ENCODE measurements at regions not wholly inside any gene's neighbourhood (a gene's known extent, or its start where the extent isn't known, plus 50 kb on each side); places are given as distances from the start of the nearest gene placed in this dataset.

DNA sequence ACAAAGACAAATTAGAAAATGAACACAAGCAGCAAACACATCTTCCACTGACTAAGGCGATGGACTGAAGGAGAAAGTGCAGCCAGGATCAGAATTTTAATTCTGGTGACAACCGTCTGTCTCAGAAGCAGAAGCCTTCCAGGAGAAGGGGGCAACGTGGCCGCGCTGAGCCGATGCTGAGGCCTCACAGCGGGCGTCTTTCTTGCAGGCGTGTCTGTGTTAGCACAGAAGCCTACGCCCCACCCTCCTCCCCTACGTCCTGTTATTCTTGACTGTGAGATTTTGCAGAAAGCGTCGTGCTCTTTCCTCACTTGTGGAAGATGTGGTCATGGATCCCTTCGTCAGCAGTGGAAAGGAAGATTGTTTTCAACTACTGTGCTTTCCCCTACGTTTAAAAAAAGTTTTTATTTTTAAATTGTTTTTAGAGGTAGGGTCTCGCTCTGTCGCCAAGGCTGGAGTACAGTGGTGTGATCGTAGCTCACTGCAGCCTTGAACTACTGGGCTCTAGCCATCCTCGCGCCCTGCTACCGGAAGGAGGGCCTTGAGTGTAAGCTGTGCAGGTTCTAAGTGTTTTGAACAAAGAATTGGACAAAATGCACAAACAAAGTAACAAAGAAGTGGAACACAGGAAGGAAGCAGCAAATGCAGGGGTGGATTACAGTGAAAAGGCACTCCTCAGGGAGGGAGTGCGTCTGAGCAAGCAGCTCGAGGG lies 422.0 kb downstream of the GALR1 start:
- intact Hi-C loops (cut with DNase I): no loop called here
- peak in 1 of 2 donors; percentile 17 for ATAC-seq
- no peak for DNase-seq

DNA sequence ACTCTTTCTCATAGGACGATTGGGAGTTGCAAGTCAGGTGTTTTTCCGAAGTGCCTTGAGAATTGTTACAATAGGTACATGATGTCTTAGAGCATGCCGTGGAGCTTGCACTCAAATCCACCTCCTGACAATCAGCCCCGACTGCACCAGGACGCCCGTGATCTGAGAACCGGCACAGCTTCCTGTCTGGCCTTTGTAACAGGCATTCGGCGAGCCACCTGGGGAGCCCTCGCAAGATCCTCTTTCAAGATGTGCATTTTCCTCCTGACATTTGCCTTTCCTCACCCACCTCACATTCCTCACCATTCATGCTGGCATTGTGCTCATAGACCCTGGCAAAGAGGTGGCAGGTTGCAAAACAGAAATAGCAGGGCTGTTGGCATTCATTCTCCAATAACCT lies 427.3 kb downstream of the GALR1 start:
- intact Hi-C loops (cut with DNase I): no loop called here
- no peak for DNase-seq
- no peak for ATAC-seq

DNA sequence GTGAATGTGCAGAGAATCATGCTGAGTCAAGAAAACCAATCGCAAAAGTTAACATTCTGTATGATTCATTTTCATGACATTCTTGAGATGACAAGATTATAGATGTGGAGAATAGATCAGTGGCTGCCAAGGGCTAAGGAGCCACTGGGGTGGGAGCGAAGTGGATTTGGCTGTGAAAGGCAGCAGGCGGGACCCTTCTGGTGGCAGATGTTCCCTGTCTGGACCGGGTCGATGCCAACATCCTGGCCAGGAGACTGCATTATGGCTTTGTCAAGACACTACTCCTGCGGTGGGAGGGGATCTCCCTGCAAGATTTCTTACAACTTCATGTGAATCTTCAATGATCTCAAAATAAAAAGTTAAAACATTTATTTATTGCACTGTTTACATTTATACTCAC lies 427.9 kb downstream of the GALR1 start:
- intact Hi-C loops (cut with DNase I): no loop called here
- ATAC-seq: no peak
- no peak for DNase-seq

DNA sequence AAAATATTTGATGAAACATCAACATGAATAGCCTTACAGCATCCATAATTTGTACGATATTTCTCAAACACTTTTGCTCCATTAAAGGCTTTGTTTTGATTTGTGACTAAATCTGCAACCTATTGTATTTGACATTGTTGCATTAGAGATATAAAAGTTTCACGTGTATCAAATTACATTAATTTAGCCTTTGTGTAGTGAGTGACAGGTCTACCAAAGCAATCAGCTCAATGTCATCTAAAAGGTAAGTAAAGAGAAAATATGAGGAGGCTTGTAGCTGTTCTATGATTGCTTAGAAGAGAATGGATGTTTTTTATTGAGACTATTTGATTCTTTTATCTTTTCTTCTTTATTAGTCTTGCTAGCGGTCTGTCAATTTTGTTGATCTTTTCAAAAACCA lies 430.2 kb downstream of the GALR1 start:
- DNase-seq (no peak), ATAC-seq (no peak)
- intact Hi-C loops (cut with DNase I): no loop called here

DNA sequence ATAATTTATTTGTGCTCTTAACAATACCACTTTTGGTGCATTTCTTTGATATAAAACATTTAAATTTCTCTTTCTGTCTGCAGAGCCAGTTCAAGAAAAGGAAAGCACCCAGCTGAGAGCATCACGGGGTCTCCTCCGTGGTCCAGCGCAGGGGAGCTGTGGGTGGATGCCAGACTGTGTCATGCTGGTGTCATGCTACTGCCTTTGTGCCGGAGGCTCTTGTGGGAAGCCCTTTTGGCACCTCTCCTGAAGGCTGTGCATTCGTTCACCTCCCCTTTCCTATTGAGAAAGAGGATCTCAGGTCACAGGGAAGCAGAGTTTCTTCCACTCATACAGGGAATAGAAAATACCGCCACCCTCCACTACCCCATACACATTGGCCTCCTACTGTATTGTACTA lies 450.4 kb downstream of the GALR1 start:
- ATAC-seq (no peak), DNase-seq (no peak)
- intact Hi-C loops (cut with DNase I): loop anchor here in 1 of 2 donors (10.0 kb wide), 1 partner anchor 895 kb away; no protein-coding TSS in a partner anchor

DNA sequence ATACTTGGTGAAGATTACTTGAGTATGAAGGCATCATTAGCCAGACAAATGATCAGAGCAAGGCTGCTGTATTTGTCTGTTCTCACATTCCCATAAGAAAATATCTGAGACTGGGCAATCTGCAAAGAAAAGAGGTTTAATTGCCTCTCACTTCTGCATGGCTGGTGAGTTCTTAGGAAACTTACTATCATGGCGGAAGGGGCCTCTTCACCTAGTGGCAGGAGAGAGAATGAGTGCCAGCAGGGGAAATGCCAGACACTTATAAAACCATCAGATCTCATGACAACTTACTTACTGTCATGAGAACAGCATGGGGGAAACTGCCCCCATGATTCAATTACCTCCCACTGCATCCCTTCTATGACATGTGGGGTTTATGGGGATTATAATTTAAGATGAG lies 452.3 kb downstream of the GALR1 start:
- ATAC-seq (no peak), DNase-seq (no peak)
- intact Hi-C loops (cut with DNase I): loop anchor here in 1 of 2 donors (10.0 kb wide), 1 partner anchor 897 kb away; no protein-coding TSS in a partner anchor

DNA sequence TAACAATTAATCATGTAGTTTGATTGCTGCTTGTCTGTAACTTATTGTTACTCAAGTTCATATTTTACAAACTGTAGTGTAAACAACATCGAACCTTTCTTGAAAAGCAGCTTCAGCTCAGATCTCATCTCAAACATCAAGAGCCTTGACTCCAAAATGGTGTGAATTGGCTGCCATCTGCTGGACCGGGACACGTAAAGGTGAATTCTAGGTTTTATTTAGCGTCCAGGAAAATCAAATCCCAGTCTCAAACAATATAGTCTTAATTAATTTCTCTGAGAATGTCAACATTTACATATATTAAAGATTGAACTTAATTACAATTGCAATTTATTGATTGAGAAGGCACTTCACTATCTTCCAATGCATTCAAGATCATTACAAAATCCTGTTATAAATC lies 453.0 kb downstream of the GALR1 start:
- DNase-seq: no peak
- no peak for ATAC-seq
- intact Hi-C loops (cut with DNase I): loop anchor here in 1 of 2 donors (10.0 kb wide), 1 partner anchor 898 kb away; no protein-coding TSS in a partner anchor

DNA sequence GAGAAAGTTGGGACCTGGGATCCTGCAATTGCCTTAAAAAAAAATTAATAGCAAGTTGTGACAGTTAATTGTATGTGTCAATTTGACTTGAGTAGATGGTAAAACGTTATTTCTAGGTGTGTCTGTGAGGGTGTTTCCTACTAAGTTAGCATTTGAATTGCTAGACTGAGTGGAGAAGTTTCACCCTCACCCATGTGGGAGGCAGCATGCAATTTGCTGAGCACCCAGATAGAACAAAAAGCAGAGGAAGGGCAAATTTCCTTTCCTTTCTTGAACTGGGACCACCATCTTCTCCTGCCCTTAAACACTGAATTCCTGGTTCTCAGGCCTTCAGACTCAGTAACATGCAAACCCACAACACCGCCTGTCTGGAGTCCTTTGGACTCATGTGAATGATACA lies 455.7 kb downstream of the GALR1 start:
- intact Hi-C loops (cut with DNase I): loop anchor here in 1 of 2 donors (10.0 kb wide), 1 partner anchor 900 kb away; no protein-coding TSS in a partner anchor
- ATAC-seq (no peak), DNase-seq (no peak)

DNA sequence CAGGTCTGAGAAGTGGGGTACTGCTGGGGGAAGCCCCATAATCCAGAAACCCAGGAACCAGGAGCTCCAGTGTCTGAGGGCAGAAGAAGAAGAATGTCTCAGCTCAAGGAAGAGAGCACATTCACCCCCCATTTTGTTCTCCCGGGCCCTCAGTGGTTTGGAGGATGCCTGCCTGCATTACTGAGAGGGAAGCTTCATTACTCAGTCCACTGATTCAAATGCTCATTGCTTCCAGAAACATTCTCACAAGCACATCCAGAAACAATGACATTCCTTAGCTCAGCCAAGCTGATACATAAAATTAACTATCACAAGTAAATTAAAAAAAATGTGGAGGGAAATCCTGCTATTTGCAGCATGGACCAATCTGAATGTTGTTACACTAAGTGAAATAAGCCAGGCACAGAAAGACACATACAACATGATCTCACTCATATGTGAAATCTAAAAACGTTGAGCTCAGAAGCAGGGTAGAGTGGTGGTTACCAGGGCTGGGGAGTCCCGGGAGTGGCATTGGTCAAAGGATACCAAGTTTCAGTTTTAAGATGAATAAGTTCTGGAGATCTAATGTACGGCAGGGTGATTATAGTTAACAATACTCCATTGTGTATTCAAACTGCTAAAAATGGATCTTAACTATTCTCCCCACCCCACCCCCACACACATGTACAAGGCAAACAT lies 459.3 kb downstream of the GALR1 start:
- ATAC-seq (no peak), DNase-seq (no peak)
- intact Hi-C loops (cut with DNase I): loop anchor here in 1 of 2 donors (10.0 kb wide), 1 partner anchor 904 kb away; no protein-coding TSS in a partner anchor

DNA sequence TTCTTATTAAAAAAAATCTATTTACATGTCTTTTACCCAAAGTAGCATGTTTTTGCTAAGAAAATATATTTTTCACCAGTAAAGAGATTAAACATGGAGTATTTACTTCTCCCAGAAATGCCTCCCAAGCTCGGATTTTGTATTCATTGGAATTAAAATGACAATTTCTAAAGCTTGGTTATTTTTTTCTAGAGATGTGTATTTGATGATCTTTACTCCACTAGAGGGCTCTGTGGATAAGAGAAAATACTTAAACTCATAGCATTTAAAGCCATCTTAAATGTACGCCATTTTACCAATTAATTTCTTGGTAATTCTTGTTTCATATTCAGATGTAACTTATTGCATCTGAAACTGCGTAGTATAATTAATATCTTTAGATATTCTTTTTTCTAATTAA lies 461.4 kb downstream of the GALR1 start:
- intact Hi-C loops (cut with DNase I): no loop called here
- ATAC-seq: no peak
- no peak for DNase-seq

DNA sequence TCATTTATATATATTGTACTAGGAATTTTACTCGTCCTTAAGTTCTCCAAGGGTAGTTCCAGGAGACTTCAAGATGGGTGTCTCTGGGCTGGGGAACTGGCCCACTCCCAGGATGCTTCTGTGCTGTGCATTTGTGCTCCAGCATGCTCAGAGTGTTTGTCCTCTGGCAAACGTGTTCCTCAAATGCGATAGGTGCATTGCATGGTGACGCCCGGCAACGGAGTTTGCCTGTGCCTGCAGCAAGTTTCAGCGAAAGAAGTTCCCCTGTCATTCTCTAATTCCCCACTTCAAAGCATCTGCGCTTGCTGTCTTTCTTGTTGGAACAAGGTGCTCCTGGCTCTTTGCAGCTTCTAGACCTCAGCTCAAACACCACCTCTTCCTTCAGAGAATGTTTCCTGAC lies 465.1 kb downstream of the GALR1 start:
- intact Hi-C loops (cut with DNase I): no loop called here
- no peak for ATAC-seq
- DNase-seq: no peak

DNA sequence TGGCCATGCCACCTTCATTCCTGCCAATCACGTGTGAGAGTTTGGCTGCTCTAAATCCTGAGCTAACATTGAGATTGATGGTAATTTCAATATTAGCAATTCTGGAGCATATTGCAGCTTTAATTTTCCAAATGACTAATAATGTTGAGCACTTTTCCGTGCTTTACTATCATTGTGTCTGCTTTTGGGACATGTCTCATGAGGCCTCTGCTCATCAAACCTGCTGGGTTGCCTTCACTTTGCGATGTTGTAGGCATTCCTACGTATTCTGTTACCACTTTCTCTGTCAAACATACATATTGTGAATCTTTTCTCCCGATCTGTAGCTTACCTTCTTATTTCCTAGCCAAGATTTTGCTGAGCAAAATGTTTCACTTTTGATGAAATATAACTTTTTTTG lies 466.6 kb downstream of the GALR1 start:
- intact Hi-C loops (cut with DNase I): no loop called here
- ATAC-seq (no peak), DNase-seq (no peak)

DNA sequence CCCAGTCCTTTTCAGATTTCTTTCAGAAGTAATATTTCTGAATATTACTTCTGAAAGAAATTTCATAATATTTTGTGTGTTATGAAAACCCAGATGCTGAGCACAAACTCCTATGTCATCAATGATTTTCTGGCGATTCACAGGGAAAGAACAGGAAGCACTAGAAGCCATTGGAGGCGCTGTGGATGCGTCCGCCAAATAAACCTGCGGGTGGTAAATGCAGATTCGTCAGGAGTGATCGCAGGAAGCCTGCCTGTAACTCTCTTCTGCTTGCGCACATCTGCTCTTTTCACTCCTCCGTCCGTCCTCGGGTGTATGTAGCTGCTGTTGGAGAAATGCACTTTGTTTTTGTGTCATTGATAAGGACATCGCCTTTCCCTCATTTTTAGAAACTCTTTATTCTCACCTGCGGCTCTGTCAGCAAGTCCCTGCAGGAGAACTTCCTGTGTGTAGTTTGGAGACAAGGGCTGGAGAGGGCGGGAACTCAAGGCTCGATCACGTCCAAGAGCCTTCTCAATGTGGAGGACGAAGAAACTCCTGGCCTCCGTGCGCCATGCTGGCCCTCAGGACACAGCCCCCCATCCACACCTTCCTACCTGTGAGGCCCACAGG lies 483.8 kb downstream of the GALR1 start:
- no peak for DNase-seq
- ATAC-seq: no peak
- intact Hi-C loops (cut with DNase I): no loop called here

DNA sequence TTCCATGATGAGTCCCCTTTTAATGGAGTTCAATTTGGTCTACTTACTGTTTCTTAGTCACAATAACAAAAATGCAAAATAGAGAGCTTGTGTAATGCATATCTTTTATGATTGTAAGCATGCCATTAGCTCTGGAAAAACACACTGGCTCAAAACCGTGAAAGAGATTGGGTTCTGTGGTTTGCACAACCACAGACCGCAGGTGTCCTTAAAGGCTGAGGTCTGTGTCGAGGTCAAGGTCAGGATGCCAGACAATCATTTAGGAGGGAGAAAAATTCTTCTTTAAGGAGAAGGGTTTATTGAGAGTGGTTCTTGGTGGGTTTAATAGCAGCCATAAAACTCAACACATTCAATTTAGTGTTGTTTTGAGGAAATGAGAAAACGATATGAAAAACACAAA lies 487.2 kb downstream of the GALR1 start:
- intact Hi-C loops (cut with DNase I): no loop called here
- ATAC-seq (no peak), DNase-seq (no peak)

DNA sequence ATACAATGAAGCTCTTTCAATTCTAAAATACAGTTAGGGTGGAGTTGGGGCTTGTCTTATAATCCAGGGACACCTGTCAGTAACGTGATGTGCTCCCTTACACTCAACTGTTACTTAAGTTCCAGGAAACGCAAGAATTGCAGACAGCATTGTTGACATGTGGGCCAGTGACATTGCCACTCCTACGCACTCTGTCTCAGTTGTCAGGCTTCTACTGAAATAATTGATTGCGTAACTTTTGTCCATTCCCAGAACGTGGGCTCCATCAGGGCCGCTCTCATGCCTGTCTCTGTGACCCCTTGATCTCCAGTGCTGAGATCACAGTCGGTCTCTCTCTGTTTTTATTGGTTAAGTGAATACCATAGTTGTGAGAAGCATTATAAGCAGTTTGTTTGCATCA lies 487.8 kb downstream of the GALR1 start:
- intact Hi-C loops (cut with DNase I): no loop called here
- no peak for ATAC-seq
- no peak for DNase-seq

DNA sequence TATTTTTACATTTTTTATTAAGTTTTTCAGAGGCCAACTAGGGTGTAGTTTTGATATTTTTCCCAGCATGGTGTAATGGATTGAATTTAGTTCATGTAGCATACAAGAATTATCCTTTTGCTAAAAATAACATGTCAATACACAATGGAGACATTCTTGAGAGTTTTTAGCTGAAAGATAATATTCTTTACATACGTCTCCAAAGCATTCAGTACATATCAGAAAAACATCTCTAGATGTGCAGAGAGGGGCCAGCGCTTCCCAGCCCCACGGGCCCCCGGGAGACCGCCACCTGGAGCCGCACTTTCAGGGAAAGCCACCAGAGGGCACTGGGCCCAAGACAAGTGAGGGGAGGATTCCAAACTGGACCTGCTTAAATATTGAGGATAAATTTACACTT lies 499.4 kb downstream of the GALR1 start:
- DNase-seq: no peak
- intact Hi-C loops (cut with DNase I): no loop called here

DNA sequence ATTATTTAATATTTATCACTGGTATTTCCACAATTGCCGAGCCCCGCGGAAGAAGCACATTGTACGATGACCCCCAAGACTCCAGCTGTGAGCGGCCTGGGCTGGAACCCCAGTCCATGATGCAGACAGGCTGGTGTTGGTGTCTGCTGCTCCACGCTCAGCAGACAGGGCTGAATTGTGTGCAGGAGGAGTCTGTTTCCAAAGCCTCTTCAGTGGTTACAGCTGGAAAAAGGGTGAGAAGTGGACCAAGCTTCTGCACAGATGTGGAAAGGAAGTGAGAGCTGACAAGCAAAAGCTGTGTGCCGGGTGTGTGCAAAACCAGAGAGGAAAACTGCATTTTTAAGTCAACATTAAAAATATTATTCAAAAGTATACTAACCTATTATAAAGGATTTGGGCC lies 500.4 kb downstream of the GALR1 start:
- DNase-seq (no peak), ATAC-seq (no peak)
- intact Hi-C loops (cut with DNase I): no loop called here

More for the DNA sequence above, 499.4 kb downstream of the GALR1 start:
- no peak for ATAC-seq

DNA sequence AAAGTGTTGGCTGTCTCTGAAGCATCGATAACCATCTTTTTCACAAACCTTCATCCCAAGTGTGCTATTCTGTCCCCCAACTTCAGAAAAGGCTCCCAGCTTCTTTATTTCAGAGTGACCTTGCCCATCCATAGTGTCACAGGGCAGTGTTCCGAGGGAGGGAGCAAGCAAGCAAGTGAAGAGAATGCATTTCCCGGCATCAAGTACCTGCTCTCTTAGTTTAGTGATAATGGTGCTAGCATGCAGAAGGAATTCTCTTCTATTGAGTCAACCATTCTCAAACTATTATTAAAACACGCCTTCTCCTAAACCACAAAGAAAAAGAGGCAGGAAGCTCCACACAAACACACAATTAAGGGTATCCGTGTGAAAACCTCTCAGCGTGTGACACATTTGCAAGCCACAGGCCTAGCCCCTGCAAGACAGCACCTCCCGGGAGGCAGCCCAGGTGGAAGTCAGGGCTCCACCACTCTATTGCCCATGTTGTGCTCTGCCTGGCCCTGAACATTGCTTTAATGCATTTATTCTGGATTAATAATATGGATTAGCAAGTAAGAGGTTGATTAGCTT lies 504.9 kb downstream of the GALR1 start:
- no peak for ATAC-seq

DNA sequence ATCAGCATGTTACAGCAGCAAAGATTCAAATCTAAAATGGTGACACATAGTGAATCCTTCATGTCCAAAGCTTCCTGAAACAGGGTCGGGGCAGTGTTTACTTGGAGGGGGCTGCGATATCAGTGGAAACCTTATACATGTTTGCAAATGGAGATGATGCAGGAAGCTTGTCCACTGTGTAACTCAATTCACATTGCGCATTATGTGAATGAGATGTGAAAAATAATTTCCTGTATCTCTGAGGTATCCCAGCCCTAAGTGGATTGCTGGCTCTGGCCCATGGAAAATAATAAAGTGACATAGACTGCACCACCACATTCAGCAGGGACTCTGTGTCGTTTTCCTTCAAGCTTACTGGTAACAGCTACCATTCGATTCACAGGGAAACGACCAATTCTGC lies 505.5 kb downstream of the GALR1 start:
- intact Hi-C loops (cut with DNase I): no loop called here
- ATAC-seq (no peak), DNase-seq (no peak)

More for the DNA sequence above, 504.9 kb downstream of the GALR1 start:
- DNase-seq: no peak
- intact Hi-C loops (cut with DNase I): no loop called here

DNA sequence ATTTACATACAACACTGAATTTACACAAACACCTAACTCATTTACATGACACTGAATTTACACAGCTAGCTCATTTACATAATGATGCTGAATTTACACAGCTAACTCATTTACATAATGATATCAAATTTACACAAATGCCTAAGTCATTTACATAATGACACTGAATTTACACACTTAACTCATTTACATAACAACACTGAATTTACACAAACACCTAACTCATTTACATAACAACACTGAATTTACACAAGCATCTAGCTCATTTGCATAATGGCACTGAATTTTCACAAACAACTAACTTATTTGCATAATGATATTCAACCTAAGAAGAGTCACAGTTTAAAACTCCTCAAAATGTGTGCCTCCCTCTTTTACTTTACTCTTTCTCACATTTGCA lies 511.7 kb downstream of the GALR1 start:
- DNase-seq (no peak), ATAC-seq (no peak)
- intact Hi-C loops (cut with DNase I): no loop called here
